GM23338 (cell line): ENCODE measurements at regions not wholly inside any gene's neighbourhood (a gene's known extent, or its start where the extent isn't known, plus 50 kb on each side); places are given as distances from the start of the nearest gene placed in this dataset.

Source experiments
- ATAC-seq: fragments of 200-7000 bp; cut with Tn5 transposase; 3 replicates; pipeline ENCODE4 v1.9.1; 2020
- DNase-seq: peaks from one replicate; pipeline ENCODE4 v3.0.0-alpha.2; 2015; ENCODE audit warnings: low spot score
- H2AFZ ChIP-seq: fragments of 200-600 bp; sonication (generic); 2 replicates; pipeline ENCODE4 v1.8.0; 2016; ENCODE audit warnings: antibody characterized with exemption, mild to moderate bottlenecking, moderate library complexity
- H3F3A ChIP-seq: fragments of 200-600 bp; sonication (generic); replicated peaks from 2 replicates; pipeline ENCODE4 v1.8.0; 2017; ENCODE audit warnings: antibody characterized with exemption, mixed run types, low read depth
- H3K27ac ChIP-seq: fragments of 200-600 bp; sonication (generic); 2 replicates; pipeline ENCODE4 v1.6.1; 2016; ENCODE audit warnings: low read depth
- H3K27me3 ChIP-seq: fragments of 200-600 bp; sonication (generic); 2 replicates; pipeline ENCODE4 v1.8.0; 2016; ENCODE audit warnings: mild to moderate bottlenecking, mixed run types, moderate library complexity; ENCODE audit not compliant: insufficient read depth
- H3K36me3 ChIP-seq: fragments of 200-600 bp; sonication (generic); 2 replicates; pipeline ENCODE4 v1.8.0; 2016; ENCODE audit warnings: mild to moderate bottlenecking; ENCODE audit not compliant: insufficient read depth
- H3K4me1 ChIP-seq: fragments of 200-600 bp; sonication (generic); 2 replicates; pipeline ENCODE4 v1.8.0; 2016; ENCODE audit warnings: mild to moderate bottlenecking, moderate library complexity; ENCODE audit not compliant: insufficient read depth
- H3K4me2 ChIP-seq: fragments of 200-600 bp; sonication (generic); 2 replicates; pipeline ENCODE4 v1.7.1; 2017; ENCODE audit warnings: mixed run types
- H3K4me3 ChIP-seq: fragments of 200-600 bp; sonication (generic); 2 replicates; pipeline ENCODE4 v1.6.1; 2016; ENCODE audit warnings: mixed run types
- H3K79me2 ChIP-seq: fragments of 200-600 bp; sonication (generic); replicated peaks from 2 replicates; pipeline ENCODE4 v1.8.0; 2017; ENCODE audit warnings: mild to moderate bottlenecking; ENCODE audit not compliant: insufficient read depth
- H3K9me2 ChIP-seq: fragments of 200-600 bp; sonication (generic); 2 replicates; pipeline ENCODE4 v1.8.0; 2017; ENCODE audit not compliant: insufficient read depth
- H4K20me1 ChIP-seq: fragments of 200-600 bp; sonication (generic); replicated peaks from 2 replicates; pipeline ENCODE4 v1.8.0; 2017; ENCODE audit warnings: mild to moderate bottlenecking; ENCODE audit not compliant: insufficient read depth
- H3K27ac Mint-ChIP-seq: 2 replicates; pipeline ENCODE4 v1.8.0; 2020; ENCODE audit warnings: inconsistent platforms, mild to moderate bottlenecking, moderate library complexity, mixed read lengths
- H3K27me3 Mint-ChIP-seq: 3 replicates; pipeline ENCODE4 v1.8.0; 2022; ENCODE audit warnings: low read depth, mild to moderate bottlenecking, moderate library complexity, mixed read lengths, inconsistent platforms; ENCODE audit not compliant: insufficient read depth, poor library complexity
- H3K36me3 Mint-ChIP-seq: 3 replicates; pipeline ENCODE4 v1.8.0; 2021; ENCODE audit warnings: low read depth, mild to moderate bottlenecking, inconsistent platforms, moderate library complexity, mixed read lengths
- H3K4me1 Mint-ChIP-seq: 3 replicates; pipeline ENCODE4 v1.8.0; 2020; ENCODE audit warnings: mild to moderate bottlenecking, inconsistent platforms, mixed read lengths
- H3K4me3 Mint-ChIP-seq: 3 replicates; pipeline ENCODE4 v1.8.0; 2021; ENCODE audit warnings: moderate library complexity, mild to moderate bottlenecking, inconsistent platforms, mixed read lengths
- H3K9me3 Mint-ChIP-seq: 3 replicates; pipeline ENCODE4 v1.8.0; 2020; ENCODE audit warnings: moderate library complexity, mild to moderate bottlenecking, inconsistent platforms, mixed read lengths
- CREB1 ChIP-seq: fragments of 250-450 bp; sonication (Bioruptor Pico); IDR thresholded peaks from 2 replicates; pipeline ENCODE4 v1.5.0; 2020; ENCODE audit warnings: low read depth, mild to moderate bottlenecking, moderate library complexity
- CTCF ChIP-seq, 2 experiments: fragments of 200-600 bp in 1 of 2; sonication (generic) in 1 of 2; conservative IDR thresholded peaks; 2 replicates each; pipeline versions ENCODE4 v1.5.1 to v1.6.1; 2016 to 2017; ENCODE audit warnings: antibody characterized with exemption in 2 of 2, low read depth in 2 of 2, mild to moderate bottlenecking in 2 of 2, moderate library complexity in 1 of 2
- EZH2 ChIP-seq: fragments of 200-600 bp; sonication (generic); IDR thresholded peaks from one replicate; pipeline ENCODE4 v1.8.0; 2017; ENCODE audit warnings: antibody characterized with exemption, mild to moderate bottlenecking, low read depth; ENCODE audit not compliant: unreplicated experiment
- EZH2phosphoT487 ChIP-seq: fragments of 200-600 bp; sonication (generic); IDR thresholded peaks from one replicate; pipeline ENCODE4 v1.8.1; 2018; ENCODE audit warnings: antibody characterized with exemption; ENCODE audit not compliant: unreplicated experiment
- JUNB ChIP-seq: IDR thresholded peaks from one replicate; pipeline ENCODE4 v1.6.1; 2016; ENCODE audit warnings: antibody characterized with exemption; ENCODE audit not compliant: unreplicated experiment
- NANOG ChIP-seq: IDR thresholded peaks from 2 replicates; pipeline ENCODE4 v1.6.1; 2016; ENCODE audit warnings: antibody characterized with exemption, borderline replicate concordance
- POLR2AphosphoS5 ChIP-seq: IDR thresholded peaks from 2 replicates; pipeline ENCODE4 v1.6.1; 2016; ENCODE audit warnings: antibody characterized with exemption, low read depth
- REST ChIP-seq: IDR thresholded peaks from one replicate; pipeline ENCODE4 v1.6.1; 2018; ENCODE audit warnings: antibody characterized with exemption; ENCODE audit not compliant: unreplicated experiment
- STAT1 ChIP-seq: IDR thresholded peaks from one replicate; pipeline ENCODE4 v1.6.1; 2016; ENCODE audit warnings: antibody characterized with exemption; ENCODE audit not compliant: unreplicated experiment
- ZNF114 ChIP-seq: fragments of 250-450 bp; sonication (Bioruptor Pico); IDR thresholded peaks from 2 replicates; pipeline ENCODE4 v1.5.0; 2020; ENCODE audit warnings: mild to moderate bottlenecking, moderate library complexity
- ZNF331 ChIP-seq: fragments of 250-450 bp; sonication (Bioruptor Pico); IDR thresholded peaks from 2 replicates; pipeline ENCODE4 v1.5.0; 2020; ENCODE audit warnings: low read depth, mild to moderate bottlenecking, moderate library complexity
- ZNF462 ChIP-seq: fragments of 250-450 bp; sonication (Bioruptor Pico); IDR thresholded peaks from 2 replicates; pipeline ENCODE4 v1.5.0; 2020; ENCODE audit warnings: mild to moderate bottlenecking, moderate library complexity
- TF ChIP-seq, protein P1 (sequence below): IDR thresholded peaks from 2 replicates; pipeline ENCODE4 v1.6.1; 2016; ENCODE audit warnings: antibody characterized with exemption

- DNase-seq: no peak
- H3K4me3 ChIP-seq: no peak overlapping the region
Observed at GRCh38 chr9:80009204-80009603, 437.4 kb downstream of the TLE4 start.

More at GRCh38 chr9:80009204-80009603, 437.4 kb downstream of the TLE4 start:
- H3K9me2 ChIP-seq: no peaks in the 10 kb centered on the region
- TF ChIP-seq ZNF462 (CRISPR knock-in tag) (no peak), REST (no peak), CTCF (conservative IDR thresholded peaks at IDR 0.05; ENCODE audit: low read depth in 2 of 2) (no peak), EZH2 (no peak), NANOG (no peak), POLR2AphosphoS5 (no peak), ZNF331 (CRISPR knock-in tag) (no peak), CREB1 (no peak), JUNB (no peak), EZH2phosphoT487 (no peak), STAT1 (no peak), ZNF114 (CRISPR knock-in tag) (no peak)
- TF ChIP-seq, protein P1, sequence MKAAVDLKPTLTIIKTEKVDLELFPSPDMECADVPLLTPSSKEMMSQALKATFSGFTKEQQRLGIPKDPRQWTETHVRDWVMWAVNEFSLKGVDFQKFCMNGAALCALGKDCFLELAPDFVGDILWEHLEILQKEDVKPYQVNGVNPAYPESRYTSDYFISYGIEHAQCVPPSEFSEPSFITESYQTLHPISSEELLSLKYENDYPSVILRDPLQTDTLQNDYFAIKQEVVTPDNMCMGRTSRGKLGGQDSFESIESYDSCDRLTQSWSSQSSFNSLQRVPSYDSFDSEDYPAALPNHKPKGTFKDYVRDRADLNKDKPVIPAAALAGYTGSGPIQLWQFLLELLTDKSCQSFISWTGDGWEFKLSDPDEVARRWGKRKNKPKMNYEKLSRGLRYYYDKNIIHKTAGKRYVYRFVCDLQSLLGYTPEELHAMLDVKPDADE: no peak
- Mint-ChIP-seq H3K36me3 (no peaks in the 10 kb centered on the region), H3K27ac (no peak overlapping the region), H3K9me3 (no peaks in the 10 kb centered on the region), H3K4me1 (no peaks in the 10 kb centered on the region; the same call in 2 of the 3 replicates), H3K27me3 (no peaks in the 10 kb centered on the region), H3K4me3 (no peak overlapping the region)
- no peaks in the 10 kb centered on the region for H3F3A ChIP-seq
- no peak for ATAC-seq
- no peaks in the 10 kb centered on the region for H3K79me2 ChIP-seq
- H3K4me1 ChIP-seq: no peaks in the 10 kb centered on the region
- H2AFZ ChIP-seq: no peak overlapping the region
- H3K27me3 ChIP-seq: no peaks in the 10 kb centered on the region
- H3K36me3 ChIP-seq: no peaks in the 10 kb centered on the region
- H3K27ac ChIP-seq: no peak overlapping the region
- H3K4me2 ChIP-seq: no peak overlapping the region
- no peaks in the 10 kb centered on the region for H4K20me1 ChIP-seq
